OCI-LY3 (cell line): ENCODE measurements at regions not wholly inside any gene's neighbourhood (a gene's known extent, or its start where the extent isn't known, plus 50 kb on each side); places are given as distances from the start of the nearest gene placed in this dataset.

Source experiments
- H2AFZ ChIP-seq: fragments of 200-600, 300-600 bp; shearing (Covaris generic); 2 replicates; pipeline ENCODE4 v1.6.0; 2014; ENCODE audit warnings: antibody characterized with exemption, low read depth, low read length
- H3K27ac ChIP-seq: fragments of 200-600, 300-600 bp; sonication (generic); 2 replicates; pipeline ENCODE4 v1.5.1; 2014; ENCODE audit warnings: mild to moderate bottlenecking, low read length, moderate library complexity, mixed read lengths
- H3K27me3 ChIP-seq: fragments of 200-600, 300-600 bp; sonication (generic); 2 replicates; pipeline ENCODE4 v1.6.1; 2014; ENCODE audit warnings: low read depth, low read length, mixed read lengths
- H3K36me3 ChIP-seq: fragments of 200-600, 300-600 bp; sonication (generic); replicated peaks from 2 replicates; pipeline ENCODE3; 2014; ENCODE audit warnings: low read depth, low read length, mixed read lengths
- H3K4me1 ChIP-seq: fragments of 300-600, 200-600 bp; sonication (generic); 2 replicates; pipeline ENCODE4 v1.6.1; 2014; ENCODE audit warnings: low read length, mixed read lengths
- H3K4me2 ChIP-seq: fragments of 200-600, 300-600 bp; sonication (generic); 2 replicates; pipeline ENCODE4 v1.6.1; 2014; ENCODE audit warnings: low read length, mixed read lengths
- H3K4me3 ChIP-seq: fragments of 300-600, 200-600 bp; sonication (generic); 2 replicates; pipeline ENCODE4 v1.5.1; 2014; ENCODE audit warnings: antibody characterized with exemption, mild to moderate bottlenecking, low read length, moderate library complexity
- H3K79me2 ChIP-seq: fragments of 300-600, 200-600 bp; shearing (Covaris generic); 2 replicates; pipeline ENCODE4 v1.6.1; 2014; ENCODE audit warnings: mild to moderate bottlenecking, low read length, mixed read lengths
- H3K9ac ChIP-seq: fragments of 300-600, 200-600 bp; shearing (Covaris generic); 2 replicates; pipeline ENCODE4 v1.6.0; 2014; ENCODE audit warnings: mild to moderate bottlenecking, low read length, moderate library complexity
- H3K9me3 ChIP-seq: fragments of 200-600, 300-600 bp; shearing (Covaris generic); 2 replicates; pipeline ENCODE4 v1.6.1; 2014; ENCODE audit warnings: low read length, mixed read lengths; ENCODE audit not compliant: insufficient read depth
- H4K20me1 ChIP-seq: fragments of 200-600, 300-600 bp; sonication (generic); 2 replicates; pipeline ENCODE4 v1.6.1; 2016; ENCODE audit warnings: low read length, mixed read lengths; ENCODE audit not compliant: insufficient read depth
- CTCF ChIP-seq: fragments of 200-600, 300-600 bp; sonication (generic); IDR thresholded peaks from 2 replicates; pipeline ENCODE4 v1.5.1; 2014; ENCODE audit warnings: antibody characterized with exemption, low read length, low read depth
- EZH2phosphoT487 ChIP-seq: fragments of 200-600 bp; shearing (Covaris generic); IDR thresholded peaks from 2 replicates; pipeline ENCODE4 v1.6.1; 2018; ENCODE audit warnings: antibody characterized with exemption, mixed run types, low read depth

DNA sequence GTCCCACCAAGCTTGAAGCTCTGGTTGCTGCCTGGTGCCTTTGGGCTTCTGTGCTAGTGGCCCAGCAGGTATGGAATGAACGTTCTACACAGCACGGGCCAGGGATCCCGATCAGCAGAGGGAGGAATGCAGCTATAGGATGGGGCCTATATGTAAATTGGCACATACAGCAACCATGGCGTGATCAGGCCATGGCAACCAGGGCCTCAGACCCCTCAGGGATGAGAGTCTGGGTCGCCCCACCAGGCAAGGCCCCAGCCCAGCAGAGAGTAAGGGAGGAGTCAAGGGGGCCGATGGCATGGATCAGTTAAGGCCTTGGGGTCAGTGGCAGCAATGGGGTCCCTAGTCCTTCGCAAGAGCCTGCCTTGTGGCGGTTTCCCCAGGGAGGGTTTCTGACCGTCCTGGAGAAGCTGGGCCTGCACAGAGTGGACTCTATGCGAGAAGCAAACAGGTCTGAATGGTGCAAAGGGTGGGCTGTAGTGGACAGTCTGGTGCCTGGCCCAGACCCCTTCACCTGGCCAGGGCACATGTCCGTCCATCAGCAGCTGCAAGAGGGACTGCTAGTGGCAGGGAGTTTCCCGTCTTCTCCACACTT is 98.2 kb upstream of the SLC22A11 start:
- Histone ChIP-seq H2AFZ (no peak overlapping the region), H3K4me1 (0 out of 2 replicates have a peak, but pooled peaks cover 4% of the 10 kb centered on the region), H3K79me2 (no peaks in the 10 kb centered on the region), H3K27me3 (peaks cover 3% of the 10 kb centered on the region; the same call in 1 of the 2 replicates), H3K9ac (no peak overlapping the region), H3K9me3 (no peaks in the 10 kb centered on the region), H3K4me2 (no peak overlapping the region), H4K20me1 (no peaks in the 10 kb centered on the region), H3K36me3 (no peaks in the 10 kb centered on the region), H3K27ac (no peak overlapping the region), H3K4me3 (no peak overlapping the region)
- TF ChIP-seq CTCF, result no peak
- TF ChIP-seq EZH2phosphoT487, result no peak

DNA sequence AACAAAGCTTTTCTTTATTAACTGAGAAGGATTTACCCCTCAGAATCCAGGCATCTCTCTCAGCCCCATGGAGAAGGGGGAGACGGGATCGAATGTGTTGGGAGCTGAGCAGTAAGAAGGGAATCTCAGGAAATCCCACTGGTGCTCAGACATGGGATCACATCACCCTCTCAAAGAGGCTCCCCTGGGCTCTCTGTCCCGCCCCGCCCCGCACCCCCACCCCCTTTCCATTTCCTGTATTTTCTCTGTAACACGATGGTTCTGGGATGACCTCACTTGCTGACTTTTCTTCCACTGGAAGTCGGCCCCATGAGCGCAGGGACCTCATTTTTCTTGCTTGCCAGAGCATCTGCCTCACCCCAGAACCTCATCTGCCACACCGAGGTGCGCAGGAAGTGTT is 96.7 kb upstream of the SLC22A11 start:
- no peaks in the 10 kb centered on the region for H3K4me1 ChIP-seq
- H3K9ac ChIP-seq, result no peak overlapping the region
- no peak overlapping the region for H3K4me2 ChIP-seq
- no peaks in the 10 kb centered on the region for H4K20me1 ChIP-seq
- no peaks in the 10 kb centered on the region for H3K9me3 ChIP-seq
- H3K27me3 ChIP-seq, result peaks cover 3% of the 10 kb centered on the region; the same call in 1 of the 2 replicates
- H2AFZ ChIP-seq, result no peak overlapping the region
- H3K36me3 ChIP-seq, result no peaks in the 10 kb centered on the region
- no peak overlapping the region for H3K27ac ChIP-seq
- H3K4me3 ChIP-seq, result no peak overlapping the region
- H3K79me2 ChIP-seq, result no peaks in the 10 kb centered on the region
- no peak for TF ChIP-seq CTCF
- TF ChIP-seq EZH2phosphoT487, result no peak

- Histone ChIP-seq H3K27ac (no peak overlapping the region), H4K20me1 (no peaks in the 10 kb centered on the region), H2AFZ (no peak overlapping the region), H3K9me3 (no peaks in the 10 kb centered on the region), H3K9ac (no peak overlapping the region), H3K4me2 (no peak overlapping the region), H3K79me2 (no peaks in the 10 kb centered on the region), H3K4me1 (no peaks in the 10 kb centered on the region), H3K36me3 (no peaks in the 10 kb centered on the region), H3K4me3 (no peak overlapping the region), H3K27me3 (peaks cover 3% of the 10 kb centered on the region; the same call in 1 of the 2 replicates)
- no peak for TF ChIP-seq EZH2phosphoT487
- no peak for TF ChIP-seq CTCF
These were observed 96.1 kb upstream of the SLC22A11 start for GRCh38 chr11:64459609-64460008.

DNA sequence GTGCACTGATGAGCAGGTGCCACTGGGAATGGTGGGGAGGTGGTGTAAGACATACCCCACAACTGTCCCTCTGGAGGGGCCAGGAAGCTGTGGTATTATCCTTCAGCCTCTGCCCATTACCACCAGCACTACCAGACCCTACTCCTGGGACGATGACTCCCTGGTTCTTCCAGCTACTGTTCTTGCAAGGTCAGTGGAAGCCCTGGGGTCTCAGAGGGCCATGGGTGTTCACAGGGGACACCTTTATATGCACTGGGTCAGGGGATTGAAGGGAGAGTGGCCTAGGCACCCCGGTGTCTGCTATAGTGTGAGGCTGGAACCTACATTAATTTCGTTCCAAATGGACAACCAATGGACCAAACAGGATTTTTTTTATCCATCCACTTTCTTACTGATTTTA is 94.7 kb upstream of the SLC22A11 start:
- no peak overlapping the region for H3K4me3 ChIP-seq
- no peak overlapping the region for H3K27ac ChIP-seq
- H3K27me3 ChIP-seq, result peaks cover 7% of the 10 kb centered on the region
- no peaks in the 10 kb centered on the region for H3K36me3 ChIP-seq
- TF ChIP-seq EZH2phosphoT487 (no peak), CTCF (no peak)
- no peaks in the 10 kb centered on the region for H3K9me3 ChIP-seq
- no peak overlapping the region for H2AFZ ChIP-seq
- no peak overlapping the region for H3K9ac ChIP-seq
- H3K79me2 ChIP-seq, result no peaks in the 10 kb centered on the region
- no peaks in the 10 kb centered on the region for H4K20me1 ChIP-seq
- H3K4me1 ChIP-seq, result no peaks in the 10 kb centered on the region
- no peak overlapping the region for H3K4me2 ChIP-seq
